ENCODE measurements at regions not wholly inside any gene's neighbourhood (a gene's known extent, or its start where the extent isn't known, plus 50 kb on each side); places are given as distances from the start of the nearest gene placed in this dataset.

DNA sequence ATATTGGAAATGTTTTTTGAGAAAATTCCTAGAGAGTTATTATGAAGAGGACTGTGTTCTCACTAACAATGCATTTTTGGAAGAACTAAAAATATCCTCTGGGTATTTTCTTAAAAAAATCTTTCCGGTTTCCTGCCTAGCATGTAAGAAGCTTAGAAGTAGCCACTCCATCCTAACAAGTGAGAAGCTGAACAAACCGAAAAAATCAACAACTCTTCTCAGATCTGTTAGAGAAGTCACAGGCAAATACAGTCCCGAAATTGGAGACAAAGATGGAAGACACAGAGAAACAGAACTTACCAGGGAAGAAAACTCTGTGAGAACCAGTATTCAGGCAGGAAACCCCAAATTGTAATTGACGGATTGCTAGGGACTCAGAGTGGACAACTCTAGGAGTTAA is 173.0 kb downstream of the KLF12 start:
- DNase-seq, result no peak

DNA sequence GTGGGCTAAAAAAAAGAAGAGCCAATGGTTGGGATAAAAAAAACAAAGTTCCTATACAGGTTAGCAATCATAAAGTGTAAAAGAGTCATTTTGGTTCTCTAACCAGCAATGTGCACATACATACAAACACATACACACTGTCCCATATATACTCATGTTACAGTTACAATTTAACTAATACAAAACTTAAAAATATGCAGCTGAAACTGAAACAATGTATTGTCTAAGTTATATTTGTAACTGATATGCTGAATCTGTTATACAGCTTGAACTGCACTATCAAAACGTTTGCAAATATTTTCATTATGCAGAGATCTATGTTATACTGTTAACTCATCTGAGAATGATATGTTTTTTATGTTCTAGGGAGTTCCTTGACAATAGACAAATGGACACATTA is 173.7 kb downstream of the KLF12 start:
- no peak for DNase-seq

DNA sequence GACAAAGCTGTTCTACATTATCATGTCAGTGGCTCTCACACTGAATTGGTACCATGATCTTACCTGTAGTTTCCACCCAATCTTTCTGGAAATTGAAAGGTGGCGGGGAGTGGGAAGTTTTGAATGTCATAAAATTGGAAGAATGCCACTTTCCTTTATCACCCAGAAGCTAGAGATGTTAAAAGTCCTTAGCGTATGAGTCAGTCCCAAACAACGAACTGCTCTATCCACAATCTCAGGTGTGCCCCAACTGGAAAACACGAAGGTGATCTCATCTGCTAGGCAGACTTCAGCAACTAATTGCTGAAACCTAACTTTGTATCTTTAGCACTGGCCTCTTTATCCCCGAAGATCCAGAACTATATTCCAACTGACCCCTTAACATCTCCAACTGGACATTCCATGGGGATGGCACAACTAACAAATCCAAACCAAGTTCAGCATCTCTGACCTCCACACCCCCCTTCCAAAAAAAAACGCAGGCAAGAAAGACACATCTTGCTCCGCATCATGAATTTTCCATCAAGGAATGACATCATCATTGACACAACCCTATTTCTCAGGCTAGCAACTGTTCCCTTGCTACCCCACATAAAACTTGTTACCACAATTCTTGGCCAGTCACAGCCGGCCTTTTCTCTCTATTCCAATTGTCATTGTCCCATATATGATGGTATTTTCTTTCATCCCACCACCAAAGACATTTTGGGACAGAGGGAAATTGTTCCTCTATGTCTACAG is 175.4 kb downstream of the KLF12 start:
- DNase-seq, result no peak

DNA sequence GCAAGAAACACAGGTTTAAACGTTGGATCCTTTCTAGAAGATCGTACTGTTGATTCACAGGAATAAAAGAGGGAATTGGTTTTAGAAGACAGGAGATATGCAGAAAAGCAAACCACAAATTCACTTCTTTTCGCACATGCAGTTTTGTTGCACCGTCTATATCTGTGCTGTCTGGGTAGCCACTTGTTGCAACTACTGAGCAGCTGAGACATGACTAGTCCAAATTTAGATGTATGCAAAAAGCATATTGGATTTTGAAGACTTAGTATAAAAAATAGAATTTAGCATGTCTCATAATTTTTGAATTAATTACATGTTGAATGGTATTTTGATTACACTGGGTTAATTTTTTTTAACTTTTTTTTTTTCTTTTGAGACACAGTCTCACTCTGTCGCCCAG is 176.3 kb downstream of the KLF12 start:
- no peak for DNase-seq

DNA sequence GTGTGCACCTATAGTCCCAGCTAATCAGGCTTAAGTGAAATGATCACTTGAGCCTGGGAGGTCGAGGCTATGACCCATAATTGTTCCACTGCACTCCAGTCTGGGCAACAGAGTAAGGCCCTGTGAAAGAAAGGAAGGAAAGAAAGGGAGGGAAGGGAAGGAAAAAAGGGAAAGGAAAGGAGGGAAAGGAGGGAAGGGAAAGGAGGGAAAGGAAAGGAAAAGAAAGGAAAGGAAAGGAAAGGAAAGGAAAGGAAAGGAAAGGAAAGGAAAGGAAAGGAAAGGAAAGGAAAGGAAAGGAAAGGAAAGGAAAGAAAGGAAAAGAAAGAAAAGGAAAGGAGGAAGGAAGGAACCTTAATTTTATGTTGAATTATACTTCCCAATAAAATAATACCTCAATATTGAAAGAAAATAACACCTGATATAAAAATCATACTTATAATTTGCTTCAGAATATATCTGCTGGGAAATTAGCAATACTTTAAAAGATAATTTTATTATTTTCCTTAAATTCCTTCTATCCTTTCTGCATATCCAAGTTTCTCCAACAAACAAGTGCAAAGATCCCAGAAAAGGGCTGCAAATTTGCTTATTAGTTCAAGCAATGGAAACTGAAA is 177.3 kb downstream of the KLF12 start:
- no peak for DNase-seq

DNA sequence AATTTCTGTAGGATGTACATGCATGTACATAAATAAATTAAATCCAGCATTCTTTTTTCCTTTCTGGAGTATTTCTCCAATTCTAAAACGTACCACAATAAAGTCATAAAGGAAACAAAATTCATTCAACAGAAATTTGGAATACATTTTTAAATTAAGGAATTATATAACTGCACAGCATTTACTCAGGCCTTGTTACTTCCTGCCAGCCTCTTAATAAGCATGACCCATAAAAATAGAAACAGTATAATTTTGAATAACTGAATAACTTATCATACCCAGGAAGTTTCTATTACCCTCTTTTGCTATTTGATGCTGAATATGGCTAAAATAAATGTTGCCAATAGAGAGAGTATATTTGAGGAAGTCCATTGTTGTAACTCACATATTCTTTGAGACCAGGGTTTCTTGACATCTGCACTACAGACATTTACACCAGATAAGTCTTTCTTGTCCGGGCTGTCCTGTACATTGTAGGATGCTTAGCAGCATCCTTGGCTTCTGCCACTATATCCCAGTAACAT is 178.2 kb downstream of the KLF12 start:
- DNase-seq, result no peak

DNA sequence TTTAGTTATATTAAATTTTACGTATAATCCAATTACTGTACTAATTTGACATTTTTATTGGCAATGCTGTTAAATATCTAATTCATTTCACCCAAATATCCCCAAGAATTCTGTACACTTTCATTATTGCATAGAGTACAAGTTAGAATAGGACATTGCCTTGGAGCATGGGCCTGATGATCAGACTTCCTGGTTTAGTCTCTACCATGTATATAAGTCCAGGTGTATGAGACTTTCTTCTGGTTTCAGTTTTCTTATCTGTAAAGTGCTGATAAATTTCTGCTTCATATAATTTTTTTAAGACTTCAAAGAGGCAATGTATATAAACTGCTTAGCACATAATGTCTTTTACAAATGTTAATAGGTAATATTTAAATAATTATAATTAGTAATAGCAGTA is 179.4 kb downstream of the KLF12 start:
- DNase-seq, result no peak

DNA sequence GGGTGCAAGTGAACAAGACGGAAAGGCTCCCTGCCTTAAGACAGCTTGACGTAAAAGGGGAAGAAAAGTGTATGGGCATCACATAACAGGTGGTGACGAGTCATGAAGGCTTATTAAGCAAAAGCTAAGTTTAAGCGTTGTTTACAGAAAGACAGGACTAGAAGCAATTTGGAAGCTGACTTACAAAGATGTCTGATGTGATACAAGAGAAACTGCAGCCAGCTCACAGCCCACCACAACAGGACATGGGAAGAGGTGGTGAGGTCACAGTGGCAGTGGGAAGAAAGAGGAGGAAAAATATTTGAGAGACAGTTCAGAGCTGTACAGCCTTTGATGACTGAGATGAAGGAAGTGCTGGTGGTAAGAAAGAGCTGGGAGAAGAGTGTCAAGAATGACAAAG is 181.6 kb downstream of the KLF12 start:
- DNase-seq, result no peak

DNA sequence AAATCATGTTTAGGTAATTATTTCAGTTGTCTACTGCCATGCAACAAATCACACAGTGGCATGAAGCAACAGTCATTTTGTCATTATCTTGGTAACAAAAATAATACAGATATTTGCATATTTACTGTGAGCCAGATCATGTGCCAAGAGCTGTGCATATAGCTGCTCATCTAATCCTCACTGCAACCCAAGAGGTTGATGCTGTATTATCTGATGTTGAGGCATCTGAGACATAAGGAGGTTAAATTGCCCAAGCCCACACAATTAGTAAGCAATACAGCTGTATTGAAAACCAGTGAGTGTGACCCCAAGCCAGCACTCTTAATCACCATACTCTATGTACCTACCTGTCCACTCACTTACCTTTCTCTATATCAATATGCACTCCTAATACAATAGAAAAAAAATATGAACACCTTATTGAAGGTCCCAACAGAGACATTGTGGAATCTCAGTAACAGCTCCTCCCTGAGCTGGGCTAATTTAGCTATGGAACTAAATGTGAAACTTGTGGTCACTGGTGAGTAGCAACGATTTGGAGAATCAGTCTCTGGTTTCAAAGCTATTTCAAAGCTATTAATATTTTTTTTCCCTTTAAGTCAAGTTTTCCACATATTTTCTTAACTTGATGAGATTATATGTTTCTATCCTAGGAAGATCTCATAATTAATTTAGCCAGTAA is 185.2 kb downstream of the KLF12 start:
- no peak for DNase-seq

DNA sequence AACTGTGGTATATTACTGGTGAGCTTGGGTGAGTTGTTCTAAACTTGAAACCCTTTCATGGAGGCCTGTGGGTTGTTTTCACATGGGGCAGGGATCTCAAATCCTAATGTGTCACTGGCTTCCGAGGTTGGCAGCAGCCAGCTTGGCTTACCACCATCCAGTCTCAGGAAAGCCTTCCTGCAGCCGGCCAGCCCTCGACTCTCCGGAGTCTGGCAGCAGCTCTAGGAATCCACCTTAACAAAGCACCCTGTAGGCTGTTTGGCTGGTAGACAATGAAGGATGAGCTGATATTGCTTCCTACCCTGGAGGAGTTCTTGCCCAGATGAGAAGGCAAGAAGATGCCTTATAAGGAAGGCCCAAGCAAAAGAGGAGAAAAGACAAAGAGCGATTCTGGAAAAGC is 188.3 kb downstream of the KLF12 start:
- DNase-seq, result no peak

DNA sequence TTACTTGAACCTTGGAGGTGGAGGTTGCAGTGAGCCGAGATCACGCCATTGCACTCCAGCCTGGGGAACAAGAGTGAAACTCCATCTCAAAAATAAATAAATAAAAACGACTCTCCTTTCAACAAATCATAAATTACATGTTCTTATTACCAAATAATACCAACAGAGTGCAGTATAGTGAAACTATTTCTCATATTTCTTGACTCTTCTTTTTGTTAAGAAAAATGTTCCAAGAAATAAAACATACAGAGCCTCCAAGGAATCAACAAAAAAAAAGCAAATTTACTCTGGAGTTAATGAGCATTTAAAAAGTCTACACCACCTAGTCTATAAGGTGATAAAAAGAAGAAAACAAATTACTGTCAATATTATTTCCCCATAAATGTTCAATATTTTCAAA is 188.8 kb downstream of the KLF12 start:
- no peak for DNase-seq

DNA sequence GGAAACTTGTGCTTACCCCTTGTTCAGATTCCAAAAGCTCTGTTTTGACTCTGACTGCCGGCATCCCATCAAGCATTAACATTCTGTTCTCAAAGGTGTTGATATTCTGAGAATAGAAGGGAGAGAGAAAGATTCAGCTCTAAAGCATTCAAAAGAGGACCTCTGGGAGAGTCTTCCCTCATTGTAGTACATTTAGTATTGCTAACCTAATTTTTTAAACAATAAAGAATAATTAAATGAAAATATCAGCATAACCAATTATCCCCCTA is 190.3 kb downstream of the KLF12 start:
- DNase-seq, result no peak

DNA sequence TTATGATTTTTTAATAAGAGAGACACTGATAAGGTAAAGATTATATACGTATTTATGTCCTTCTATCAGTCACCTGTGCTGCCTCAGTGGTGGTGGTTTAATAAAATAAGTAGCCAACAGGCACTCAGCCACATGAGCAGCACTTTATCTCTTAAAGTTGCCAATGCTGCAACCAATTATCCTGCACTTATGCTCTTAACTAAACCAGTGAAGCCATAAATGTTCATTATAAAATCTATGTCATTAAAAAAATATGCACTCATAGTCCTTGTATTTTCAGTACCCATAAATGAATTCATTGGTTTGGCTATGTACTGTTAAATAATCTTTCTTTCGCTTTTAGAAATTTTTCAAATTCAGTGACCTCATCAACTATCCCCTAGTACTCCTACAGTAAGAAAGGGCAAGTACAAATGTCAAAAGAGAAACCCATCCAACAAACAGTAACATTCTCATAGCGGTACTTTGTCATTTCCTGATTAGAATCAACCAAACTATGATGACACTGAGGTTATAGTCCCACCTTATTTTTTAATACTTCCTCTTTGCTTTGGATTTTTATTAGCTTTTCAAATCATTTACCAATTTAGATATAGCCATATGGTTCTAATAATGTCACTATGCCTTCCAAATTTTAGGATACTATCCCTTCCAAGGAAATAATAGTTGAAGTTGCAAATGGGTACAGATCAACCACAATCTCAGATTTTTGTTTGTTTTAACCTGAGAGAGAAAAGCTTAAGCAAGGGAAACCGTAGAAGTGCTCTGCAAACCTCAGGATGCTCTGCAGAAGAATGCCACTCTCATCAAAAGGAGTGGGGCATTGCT is 190.9 kb downstream of the KLF12 start:
- no peak for DNase-seq

DNA sequence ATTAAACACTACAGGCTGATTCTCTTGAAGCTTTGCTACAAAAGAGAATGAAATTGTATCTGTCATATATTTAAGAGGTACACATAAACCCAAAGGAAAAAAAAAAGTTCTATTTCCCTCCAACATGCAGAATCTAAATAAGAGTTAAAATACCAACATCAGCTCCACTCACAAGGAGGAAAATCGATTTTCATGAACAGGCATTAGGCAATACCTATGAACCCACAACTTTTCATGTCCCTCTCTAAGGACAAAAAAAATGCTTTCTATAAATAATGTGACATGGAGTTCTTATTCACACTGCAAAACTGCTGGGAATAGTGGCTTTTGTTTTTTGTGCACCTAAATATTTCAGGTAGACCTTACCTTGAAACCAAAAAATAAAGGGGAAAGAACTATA is 192.5 kb downstream of the KLF12 start:
- DNase-seq, result no peak

DNA sequence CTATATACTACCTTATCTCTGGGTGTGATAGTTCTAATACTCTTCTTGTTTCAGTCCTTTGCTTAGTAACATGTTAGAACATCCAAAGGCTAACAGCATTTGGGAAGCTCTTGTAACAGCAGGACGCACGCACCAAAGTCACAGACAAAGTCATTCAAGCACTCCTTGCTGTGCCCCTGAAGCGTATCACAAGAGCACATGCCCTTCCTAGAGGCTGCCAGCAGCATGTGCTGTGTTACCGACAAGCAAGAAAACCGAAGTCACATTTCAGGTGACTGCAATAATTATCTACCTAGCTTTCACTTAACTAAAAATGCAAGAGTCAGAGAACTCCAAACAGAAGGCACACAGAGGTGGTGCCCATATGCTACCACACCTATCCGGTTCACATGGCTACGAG is 194.1 kb downstream of the KLF12 start:
- DNase-seq, result no peak

DNA sequence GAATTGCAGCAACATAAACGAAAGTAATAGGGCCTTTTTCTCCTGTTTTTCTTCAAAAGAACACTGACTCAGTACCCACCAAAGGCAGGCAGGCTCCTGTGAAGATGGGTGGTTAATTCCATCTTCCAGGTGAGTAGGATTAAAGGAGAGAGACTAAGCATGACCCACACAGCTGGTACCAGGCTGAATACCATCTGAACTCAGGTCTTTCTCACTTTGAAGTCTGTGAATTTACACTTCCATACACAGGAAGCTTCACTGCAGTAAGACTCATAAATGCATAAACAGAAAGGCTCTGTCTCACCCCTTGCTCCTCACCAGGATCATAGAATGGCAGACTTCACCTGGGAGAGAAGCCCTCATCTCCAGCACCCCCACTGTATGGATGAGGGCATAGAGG is 194.6 kb downstream of the KLF12 start:
- no peak for DNase-seq

DNA sequence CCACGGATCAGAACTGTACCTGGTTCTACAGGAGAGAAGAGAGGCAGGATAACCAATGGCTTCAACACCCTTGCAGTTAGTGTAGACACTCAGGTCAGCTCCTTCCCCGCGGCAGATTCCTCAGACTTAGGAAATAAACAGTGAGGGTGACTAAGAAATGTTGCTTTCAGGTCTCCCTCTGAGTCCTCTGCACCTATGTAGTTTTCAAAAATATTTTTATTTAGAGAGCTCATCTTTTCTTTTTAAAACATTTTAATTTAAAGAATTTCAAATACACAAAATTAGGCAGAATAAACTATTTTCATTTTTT is 195.2 kb downstream of the KLF12 start:
- no peak for DNase-seq

DNA sequence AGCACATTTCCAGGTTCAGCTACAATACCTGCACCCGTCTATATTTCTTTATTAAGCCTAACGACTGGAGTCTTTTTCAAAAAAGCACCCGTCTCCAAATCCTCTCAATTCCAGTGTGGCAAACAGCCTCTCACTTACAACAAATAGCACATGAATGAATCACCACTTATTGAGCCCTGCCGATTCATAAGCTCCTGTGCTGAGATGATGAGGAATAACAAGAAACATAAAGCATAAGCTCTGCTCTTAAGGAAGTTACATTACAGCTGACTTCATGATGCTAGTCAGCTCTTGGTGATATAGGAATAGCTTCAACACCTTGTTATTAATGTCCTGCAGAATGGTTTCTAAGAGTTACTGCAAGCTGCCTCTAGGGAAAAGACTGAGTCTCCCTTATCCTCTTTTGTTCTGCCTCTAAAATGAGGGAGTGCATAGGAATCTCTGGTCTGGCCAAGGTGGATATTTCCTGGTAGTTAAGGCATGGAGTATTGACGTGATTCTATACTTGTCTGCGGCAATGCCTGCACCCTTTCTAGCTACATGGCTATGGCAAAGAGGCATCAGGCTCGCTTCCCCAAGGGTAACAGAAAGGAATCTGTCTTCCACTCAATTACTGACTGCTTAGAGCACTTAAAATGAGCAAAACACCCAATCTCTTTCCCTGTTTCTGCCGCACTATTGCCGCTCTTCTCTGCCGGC is 195.7 kb downstream of the KLF12 start:
- DNase-seq, result no peak

DNA sequence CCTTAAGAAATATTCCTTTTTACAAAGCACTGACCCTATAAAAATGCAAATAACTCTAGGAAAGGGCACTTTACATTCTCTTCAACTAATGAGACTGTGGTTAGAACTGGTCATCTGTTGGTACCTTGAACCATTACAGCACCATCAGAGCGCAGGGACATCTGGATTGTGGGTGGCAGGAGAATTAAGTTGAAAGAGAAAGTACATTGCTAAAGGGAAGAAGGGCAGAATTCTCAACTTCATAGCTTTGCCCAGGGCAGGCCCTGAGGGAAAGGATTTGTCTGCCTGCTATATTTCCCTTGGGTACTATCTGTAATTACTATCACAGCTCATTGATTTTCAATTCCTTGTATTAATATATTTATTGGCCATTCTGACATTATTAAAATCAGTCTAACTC is 196.8 kb downstream of the KLF12 start:
- no peak for DNase-seq

DNA sequence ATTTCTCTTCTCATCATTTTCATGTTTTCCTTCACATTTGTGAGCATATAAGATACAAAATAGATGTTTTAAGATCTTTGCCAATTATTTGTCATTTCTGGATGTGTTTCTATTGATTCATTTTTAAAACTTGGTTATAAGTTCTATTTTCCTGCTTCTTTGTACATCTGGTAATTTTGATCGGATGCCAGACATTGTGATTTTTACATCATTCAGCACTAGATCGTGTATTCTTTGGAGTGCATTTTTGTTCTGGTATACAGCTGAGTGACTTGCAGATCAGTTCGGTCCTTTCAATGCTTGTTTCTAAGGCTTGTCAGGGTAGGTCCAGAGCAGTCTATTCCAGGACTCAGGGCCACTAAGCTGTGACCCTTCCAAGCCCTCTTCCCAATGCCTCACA is 198.2 kb downstream of the KLF12 start:
- no peak for DNase-seq

DNA sequence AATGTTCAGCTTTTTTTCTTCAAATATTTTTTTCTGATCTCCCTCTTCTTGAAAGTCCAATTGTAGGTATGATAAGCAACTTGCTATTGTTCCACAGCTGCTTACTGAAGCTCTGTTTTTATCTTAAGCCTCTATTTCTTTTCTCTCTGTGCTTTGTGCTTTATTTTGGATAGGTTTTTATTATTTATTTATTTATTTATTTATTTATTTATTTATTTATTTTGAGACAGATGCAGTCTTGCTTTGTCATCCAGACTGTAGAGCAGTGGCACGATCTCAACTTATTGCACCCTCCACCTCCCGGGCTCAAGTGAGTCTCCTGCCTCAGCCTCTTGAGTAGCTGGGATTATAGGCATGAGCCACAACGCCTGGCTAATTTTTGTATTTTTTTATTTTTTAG is 199.4 kb downstream of the KLF12 start:
- DNase-seq, result no peak

DNA sequence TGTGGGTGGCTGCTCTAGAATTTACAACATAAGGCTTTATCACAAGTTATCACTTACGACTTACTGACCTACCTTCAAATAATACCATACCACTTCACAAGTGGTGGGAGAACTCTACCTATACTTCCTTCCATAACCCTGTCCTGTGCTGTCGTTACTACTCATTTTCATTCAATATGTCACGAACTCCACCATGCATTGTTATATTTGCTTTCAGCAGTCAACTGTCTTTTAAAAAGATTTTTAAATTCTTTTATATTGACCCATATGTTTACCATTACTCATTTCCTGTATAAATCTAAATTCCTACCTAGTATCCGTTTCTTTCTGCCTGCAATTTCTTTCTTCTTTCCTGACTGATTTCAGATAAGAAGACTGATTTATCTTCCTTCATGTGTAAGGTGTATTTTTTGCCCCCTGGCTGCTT is 200.0 kb downstream of the KLF12 start:
- no peak for DNase-seq

DNA sequence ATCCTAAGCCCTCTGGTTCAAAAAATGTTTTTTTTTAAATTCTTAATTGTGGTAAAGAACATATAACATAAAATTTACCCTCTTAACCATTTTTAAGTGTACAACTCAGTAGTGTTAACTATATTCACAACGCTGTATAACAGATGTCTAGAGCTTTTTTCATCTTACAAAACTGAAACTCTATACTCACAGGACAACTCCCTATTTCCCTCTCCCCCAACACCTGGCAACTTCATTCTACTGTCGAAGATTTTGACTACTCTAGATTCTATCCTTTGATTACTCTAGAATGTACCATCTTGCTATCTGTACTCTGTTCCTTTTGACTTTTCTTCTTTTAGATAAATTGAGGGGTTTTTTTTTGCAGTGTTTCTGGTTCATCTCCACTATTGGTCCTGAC is 200.4 kb downstream of the KLF12 start:
- no peak for DNase-seq

All from inflammatory macrophage (primary cell).